ENCODE measurements at regions not wholly inside any gene's neighbourhood (a gene's known extent, or its start where the extent isn't known, plus 50 kb on each side); places are given as distances from the start of the nearest gene placed in this dataset.

DNA sequence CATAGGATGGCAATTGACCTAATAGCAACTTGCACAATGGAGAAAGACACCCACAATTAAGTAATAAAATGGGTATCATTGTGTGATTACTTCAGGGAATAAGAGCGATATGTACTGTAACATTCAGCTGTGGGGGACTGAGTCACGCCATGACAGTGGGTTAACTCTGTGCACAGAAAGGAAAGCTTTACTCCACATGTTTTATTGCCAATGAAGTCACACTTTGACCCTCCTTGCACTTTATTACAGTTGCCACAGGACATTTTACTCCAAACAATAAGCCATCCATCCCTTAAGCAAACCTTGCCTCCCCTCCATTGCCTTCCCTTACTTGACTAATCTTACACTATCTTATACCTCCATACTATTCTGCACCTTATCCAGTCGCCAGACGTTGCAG lies 403.1 kb downstream of the VRK1 start:
- no peak for DNase-seq
- Histone ChIP-seq H3K36me3 (ENCODE audit: control insufficient read depth in 1 of 2, insufficient read depth in 2 of 2, low read length in 2 of 2) (no peaks in the 10 kb centered on the region), H2BK12ac (ENCODE audit: low read length) (no peak overlapping the region), H3K18ac (ENCODE audit: low read length) (no peak overlapping the region), H4K91ac (ENCODE audit: low read depth, low read length) (no peak overlapping the region), H2BK120ac (ENCODE audit: insufficient read depth, low read length, poor library complexity) (no peak overlapping the region), H2BK5ac (ENCODE audit: low read depth, low read length, poor library complexity) (no peak overlapping the region), H3K4me3 (ENCODE audit: low read depth, low read length) (no peak overlapping the region), H3K9me3 (ENCODE audit: insufficient read depth, low read depth, low read length) (no peaks in the 10 kb centered on the region), H2AK5ac (ENCODE audit: low read length) (no peak overlapping the region), H3K79me1 (ENCODE audit: low read length) (no peaks in the 10 kb centered on the region), H3K4ac (ENCODE audit: low read depth, low read length) (no peak overlapping the region), H3K27me3 (ENCODE audit: insufficient read depth, low read length) (no peaks in the 10 kb centered on the region), H2AFZ (ENCODE audit: insufficient read depth, low read length, poor library complexity) (no peak overlapping the region), H3K14ac (ENCODE audit: low read length) (no peak overlapping the region), H3K27ac (ENCODE audit: low read depth, low read length) (no peak overlapping the region), H4K12ac (ENCODE audit: low read depth, low read length) (no peak overlapping the region), H3K9ac (ENCODE audit: low read length) (no peak overlapping the region), H4K8ac (ENCODE audit: low read depth, low read length) (no peak overlapping the region), H3K23ac (ENCODE audit: low read length) (no peak overlapping the region), H3K4me1 (ENCODE audit: control insufficient read depth in 1 of 2, insufficient read depth in 2 of 2, low read length in 2 of 2) (no peaks in the 10 kb centered on the region), H3K79me2 (ENCODE audit: control insufficient read depth, insufficient read depth, low read length, poor library complexity) (no peaks in the 10 kb centered on the region), H3K4me2 (ENCODE audit: low read length) (no peak overlapping the region)
- no CpG with 5 or more reads among the region's 4 CpGs for WGBS (ENCODE audit: extremely low coverage, insufficient coverage, insufficient read length)

GRCh38 chr14:97206916-97207315 lies 409.7 kb downstream of the VRK1 start:
- no peak overlapping the region for H3K27ac ChIP-seq (ENCODE audit: low read depth, low read length)
- no peak overlapping the region for H4K91ac ChIP-seq (ENCODE audit: low read depth, low read length)
- H3K14ac ChIP-seq (ENCODE audit: low read length): no peak overlapping the region
- no peaks in the 10 kb centered on the region for H3K36me3 ChIP-seq (ENCODE audit: control insufficient read depth in 1 of 2, insufficient read depth in 2 of 2, low read length in 2 of 2)
- WGBS (ENCODE audit: extremely low coverage, insufficient coverage, insufficient read length): no CpG with 5 or more reads among the region's 11 CpGs
- no peak overlapping the region for H3K4ac ChIP-seq (ENCODE audit: low read depth, low read length)
- H3K27me3 ChIP-seq (ENCODE audit: insufficient read depth, low read length): no peaks in the 10 kb centered on the region
- no peak overlapping the region for H2BK5ac ChIP-seq (ENCODE audit: low read depth, low read length, poor library complexity)
- H4K8ac ChIP-seq (ENCODE audit: low read depth, low read length): no peak overlapping the region
- no peak overlapping the region for H4K12ac ChIP-seq (ENCODE audit: low read depth, low read length)
- no peak overlapping the region for H3K18ac ChIP-seq (ENCODE audit: low read length)
- no peaks in the 10 kb centered on the region for H3K79me2 ChIP-seq (ENCODE audit: control insufficient read depth, insufficient read depth, low read length, poor library complexity)
- no peak overlapping the region for H2AK5ac ChIP-seq (ENCODE audit: low read length)
- no peaks in the 10 kb centered on the region for H3K9me3 ChIP-seq (ENCODE audit: insufficient read depth, low read depth, low read length)
- no peak overlapping the region for H2BK12ac ChIP-seq (ENCODE audit: low read length)
- DNase-seq: peak in 1 of 2 donors; percentile 2
- no peak overlapping the region for H3K4me2 ChIP-seq (ENCODE audit: low read length)
- no peak overlapping the region for H3K4me3 ChIP-seq (ENCODE audit: low read depth, low read length)
- H3K79me1 ChIP-seq (ENCODE audit: low read length): no peaks in the 10 kb centered on the region
- H2AFZ ChIP-seq (ENCODE audit: insufficient read depth, low read length, poor library complexity): no peak overlapping the region
- no peaks in the 10 kb centered on the region for H3K4me1 ChIP-seq (ENCODE audit: control insufficient read depth in 1 of 2, insufficient read depth in 2 of 2, low read length in 2 of 2)
- no peak overlapping the region for H3K9ac ChIP-seq (ENCODE audit: low read length)
- no peak overlapping the region for H3K23ac ChIP-seq (ENCODE audit: low read length)
- H2BK120ac ChIP-seq (ENCODE audit: insufficient read depth, low read length, poor library complexity): no peak overlapping the region

DNA sequence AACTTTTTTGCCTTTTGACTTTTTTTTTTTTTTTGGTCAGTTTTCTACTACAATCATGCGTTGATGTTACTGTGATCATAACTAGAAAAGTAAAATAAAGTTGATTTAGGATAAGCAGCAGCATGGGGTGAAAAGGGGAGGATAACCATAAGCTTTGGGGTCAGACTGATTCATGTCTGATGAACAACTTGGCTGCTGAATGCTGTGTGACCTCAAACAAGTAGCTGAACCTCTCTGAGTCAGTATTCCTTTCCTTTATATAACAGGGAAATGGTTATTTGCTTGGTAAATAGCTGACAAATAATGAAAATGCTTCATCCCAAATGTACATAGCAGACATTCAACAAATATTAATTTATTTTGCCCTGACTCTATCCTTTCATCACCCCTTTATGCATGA lies 413.0 kb downstream of the VRK1 start:
- no peak overlapping the region for H3K23ac ChIP-seq (ENCODE audit: low read length)
- H3K4me1 ChIP-seq (ENCODE audit: control insufficient read depth in 1 of 2, insufficient read depth in 2 of 2, low read length in 2 of 2): no peaks in the 10 kb centered on the region
- no peak overlapping the region for H2AK5ac ChIP-seq (ENCODE audit: low read length)

GRCh38 chr14:97212399-97212798 lies 415.2 kb downstream of the VRK1 start:
- H3K14ac ChIP-seq (ENCODE audit: low read length): no peak overlapping the region
- H2AK5ac ChIP-seq (ENCODE audit: low read length): no peak overlapping the region
- H3K4me1 ChIP-seq (ENCODE audit: control insufficient read depth in 1 of 2, insufficient read depth in 2 of 2, low read length in 2 of 2): no peaks in the 10 kb centered on the region
- no peaks in the 10 kb centered on the region for H3K79me1 ChIP-seq (ENCODE audit: low read length)
- H2BK120ac ChIP-seq (ENCODE audit: insufficient read depth, low read length, poor library complexity): no peak overlapping the region
- no peaks in the 10 kb centered on the region for H3K79me2 ChIP-seq (ENCODE audit: control insufficient read depth, insufficient read depth, low read length, poor library complexity)
- H3K36me3 ChIP-seq (ENCODE audit: control insufficient read depth in 1 of 2, insufficient read depth in 2 of 2, low read length in 2 of 2): no peaks in the 10 kb centered on the region
- H3K9ac ChIP-seq (ENCODE audit: low read length): no peak overlapping the region
- H2BK5ac ChIP-seq (ENCODE audit: low read depth, low read length, poor library complexity): no peak overlapping the region
- no peak overlapping the region for H4K8ac ChIP-seq (ENCODE audit: low read depth, low read length)
- H3K27ac ChIP-seq (ENCODE audit: low read depth, low read length): no peak overlapping the region
- no peak overlapping the region for H4K12ac ChIP-seq (ENCODE audit: low read depth, low read length)
- H2AFZ ChIP-seq (ENCODE audit: insufficient read depth, low read length, poor library complexity): no peak overlapping the region
- no peak overlapping the region for H3K4me2 ChIP-seq (ENCODE audit: low read length)
- H3K23ac ChIP-seq (ENCODE audit: low read length): no peak overlapping the region
- H3K4ac ChIP-seq (ENCODE audit: low read depth, low read length): no peak overlapping the region
- DNase-seq: no peak
- no CpG with 5 or more reads among the region's 2 CpGs for WGBS (ENCODE audit: extremely low coverage, insufficient coverage, insufficient read length)
- H3K9me3 ChIP-seq (ENCODE audit: insufficient read depth, low read depth, low read length): no peaks in the 10 kb centered on the region
- no peak overlapping the region for H3K4me3 ChIP-seq (ENCODE audit: low read depth, low read length)
- H2BK12ac ChIP-seq (ENCODE audit: low read length): no peak overlapping the region
- H3K18ac ChIP-seq (ENCODE audit: low read length): no peak overlapping the region
- H3K27me3 ChIP-seq (ENCODE audit: insufficient read depth, low read length): no peaks in the 10 kb centered on the region
- H4K91ac ChIP-seq (ENCODE audit: low read depth, low read length): no peak overlapping the region

More for the DNA sequence above, 413.0 kb downstream of the VRK1 start:
- H4K91ac ChIP-seq (ENCODE audit: low read depth, low read length): no peak overlapping the region
- no peak overlapping the region for H3K4me2 ChIP-seq (ENCODE audit: low read length)
- no peak overlapping the region for H4K8ac ChIP-seq (ENCODE audit: low read depth, low read length)
- H3K27me3 ChIP-seq (ENCODE audit: insufficient read depth, low read length): no peaks in the 10 kb centered on the region
- no peak overlapping the region for H3K27ac ChIP-seq (ENCODE audit: low read depth, low read length)
- no peak overlapping the region for H3K9ac ChIP-seq (ENCODE audit: low read length)
- H3K36me3 ChIP-seq (ENCODE audit: control insufficient read depth in 1 of 2, insufficient read depth in 2 of 2, low read length in 2 of 2): no peaks in the 10 kb centered on the region
- no peaks in the 10 kb centered on the region for H3K9me3 ChIP-seq (ENCODE audit: insufficient read depth, low read depth, low read length)
- no peak overlapping the region for H2BK5ac ChIP-seq (ENCODE audit: low read depth, low read length, poor library complexity)
- no peak overlapping the region for H2BK120ac ChIP-seq (ENCODE audit: insufficient read depth, low read length, poor library complexity)
- H2BK12ac ChIP-seq (ENCODE audit: low read length): no peak overlapping the region
- H3K4me3 ChIP-seq (ENCODE audit: low read depth, low read length): no peak overlapping the region
- no peak overlapping the region for H3K4ac ChIP-seq (ENCODE audit: low read depth, low read length)
- no peak overlapping the region for H3K14ac ChIP-seq (ENCODE audit: low read length)
- no peak overlapping the region for H3K18ac ChIP-seq (ENCODE audit: low read length)
- H2AFZ ChIP-seq (ENCODE audit: insufficient read depth, low read length, poor library complexity): no peak overlapping the region
- WGBS (ENCODE audit: extremely low coverage, insufficient coverage, insufficient read length): no CpG with 5 or more reads among the region's 1 CpG
- H4K12ac ChIP-seq (ENCODE audit: low read depth, low read length): no peak overlapping the region
- H3K79me2 ChIP-seq (ENCODE audit: control insufficient read depth, insufficient read depth, low read length, poor library complexity): no peaks in the 10 kb centered on the region
- H3K79me1 ChIP-seq (ENCODE audit: low read length): no peaks in the 10 kb centered on the region
- DNase-seq: no peak
